ENCODE measurements at regions not wholly inside any gene's neighbourhood (a gene's known extent, or its start where the extent isn't known, plus 50 kb on each side); places are given as distances from the start of the nearest gene placed in this dataset.
A peak's percentile ranks its signal among the peaks of the same experiment; 100 is the strongest.

DNA sequence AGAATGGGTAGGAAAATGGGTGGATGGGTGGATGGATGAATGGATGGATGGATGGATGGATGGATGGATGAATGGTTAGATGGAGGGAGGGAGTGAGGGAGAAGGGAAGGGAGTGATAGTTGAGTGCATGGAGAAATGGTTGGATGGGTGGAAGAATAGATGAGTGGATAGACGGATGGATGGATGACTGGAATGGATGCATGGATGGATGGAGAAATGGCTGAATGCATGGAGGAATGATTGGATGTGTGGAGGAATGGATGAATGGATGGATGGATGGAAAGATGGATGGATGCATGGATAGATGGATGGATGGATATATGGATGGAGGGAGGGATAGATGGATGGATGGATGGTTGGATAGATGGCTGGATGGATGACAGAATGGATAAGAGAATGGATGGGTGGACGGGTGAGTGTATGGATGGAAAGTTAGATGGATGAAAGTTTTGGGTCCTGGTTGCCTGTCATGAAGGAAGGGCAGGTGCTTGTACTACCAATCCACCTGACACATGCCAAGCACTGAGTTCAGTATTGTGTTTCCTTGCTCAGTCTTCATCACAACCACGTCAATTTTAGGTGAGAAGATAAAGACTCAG lies 286.5 kb upstream of the RTL1 start:
- DNase-seq (ENCODE audit: low spot score) (no peak), ATAC-seq (no peak)
- intact Hi-C loops (cut with DNase I) = no loop called here

DNA sequence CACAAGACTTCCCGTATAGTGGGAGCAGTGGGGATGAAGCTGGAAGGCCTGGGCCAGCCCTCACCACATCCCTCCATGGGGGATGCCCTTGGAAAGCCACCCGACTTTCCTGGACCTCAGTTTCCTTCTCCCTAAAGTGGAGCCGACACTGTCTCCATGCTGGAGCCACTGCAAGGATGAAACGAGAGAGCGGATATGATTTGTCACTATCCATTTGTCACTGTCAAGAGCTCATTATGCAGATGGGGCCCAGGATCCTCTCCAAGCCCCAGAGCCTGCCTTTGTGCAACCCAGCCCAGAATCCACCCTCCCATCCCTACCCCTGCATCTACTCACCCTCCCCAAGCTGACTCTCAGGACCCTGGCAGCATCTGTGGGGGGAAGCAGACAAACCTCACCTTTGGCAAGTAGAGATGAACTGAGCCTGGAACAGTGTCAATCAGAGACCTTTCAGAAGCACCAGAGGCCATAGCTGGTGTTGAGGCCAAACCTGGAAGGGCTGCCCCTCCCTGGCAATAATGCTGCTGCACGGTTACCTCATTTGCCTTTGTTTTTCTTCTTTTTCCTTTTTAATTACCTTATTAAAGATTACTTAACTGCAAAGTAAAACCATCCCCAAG lies 287.7 kb upstream of the RTL1 start:
- intact Hi-C loops (cut with DNase I) = no loop called here
- DNase-seq (ENCODE audit: low spot score) (peak; percentile 26), ATAC-seq (no peak)

DNA sequence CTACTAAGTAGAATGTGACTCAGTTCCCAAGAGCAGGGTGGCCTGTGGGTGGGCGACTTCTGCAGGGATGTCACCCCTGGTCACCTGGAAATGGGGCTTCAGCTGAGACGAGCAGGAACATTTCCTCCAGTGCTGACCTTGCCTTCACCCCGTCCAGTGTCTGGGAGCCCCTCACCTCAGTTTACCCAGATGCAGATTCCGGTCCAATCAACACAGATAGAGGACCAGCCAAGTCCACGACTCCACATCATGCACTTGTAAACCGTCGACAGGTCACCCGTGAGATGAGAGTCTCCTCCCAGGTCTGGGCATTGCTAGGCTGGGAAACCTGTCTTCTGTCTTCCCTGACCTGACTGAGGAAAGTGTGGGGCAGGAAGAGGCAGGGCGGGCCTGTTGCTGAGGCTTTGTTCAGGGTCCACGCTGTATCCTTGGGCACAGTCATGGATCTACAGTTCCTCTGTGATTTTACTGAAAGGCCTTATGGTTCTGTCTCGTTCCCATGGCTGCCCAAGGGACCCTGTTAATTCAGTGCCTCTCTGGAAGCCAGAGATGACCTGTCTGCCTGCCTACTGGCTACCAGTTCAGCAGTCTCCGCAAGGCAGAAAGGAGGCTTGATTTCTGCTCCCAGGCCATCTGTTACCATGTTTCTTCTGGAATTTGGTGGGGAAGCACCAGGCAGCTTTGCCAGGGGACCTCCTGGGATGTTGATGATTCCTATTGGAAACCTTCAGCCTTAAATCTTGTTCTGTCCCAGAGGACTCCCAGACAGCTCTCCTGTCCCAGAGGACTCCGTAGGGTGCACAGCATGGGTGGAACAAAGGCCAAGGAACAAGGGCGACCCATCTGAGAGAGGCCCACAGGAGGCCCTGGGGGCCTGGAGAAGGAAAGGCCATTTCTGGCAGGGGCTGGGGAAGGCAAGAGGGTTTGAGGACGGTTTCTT lies 288.5 kb upstream of the RTL1 start:
- no peak for ATAC-seq
- intact Hi-C loops (cut with DNase I) = no loop called here
- DNase-seq (ENCODE audit: low spot score) = peak; percentile 30

- DNase-seq (ENCODE audit: low spot score) = peak; percentile 18
- no peak for ATAC-seq
- intact Hi-C loops (cut with DNase I) = no loop called here
Observed at GRCh38 chr14:101192661-101193000, 289.1 kb upstream of the RTL1 start.

DNA sequence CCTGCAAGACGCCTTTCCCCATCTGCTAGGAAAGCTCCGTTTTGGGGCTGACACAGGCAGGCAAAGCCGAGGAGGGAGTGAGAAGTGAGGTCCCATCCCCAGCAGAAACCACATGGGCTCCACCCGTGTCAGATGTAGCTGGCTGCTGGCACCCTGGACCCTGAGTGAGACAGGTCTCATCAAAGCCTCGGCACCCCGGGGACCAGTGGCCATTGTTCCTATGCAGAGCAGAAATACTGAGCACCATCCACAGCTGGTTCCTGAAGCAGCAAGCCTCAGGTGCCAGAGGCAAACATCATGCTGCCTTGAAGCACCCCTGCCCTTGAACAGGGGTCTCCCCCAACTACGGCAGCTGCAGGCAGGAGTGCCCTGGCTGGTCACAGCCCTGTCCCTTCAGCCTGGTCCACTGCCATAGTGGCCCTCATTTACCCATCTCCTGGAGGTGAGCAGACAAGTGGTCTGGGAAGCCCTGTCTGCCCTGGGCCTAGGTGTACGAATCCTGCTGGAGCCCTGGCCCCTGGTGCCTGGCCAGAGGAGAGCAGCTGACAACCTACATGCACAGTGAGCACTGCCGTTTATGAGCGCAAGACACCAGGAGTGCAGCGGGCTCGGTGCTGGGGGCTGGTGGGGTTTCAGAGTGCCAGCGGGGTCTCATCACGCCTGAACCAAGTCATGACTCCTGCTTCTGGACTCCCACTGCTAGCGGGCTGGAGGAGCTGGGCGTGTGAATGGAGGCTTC lies 289.8 kb upstream of the RTL1 start:
- intact Hi-C loops (cut with DNase I) = no loop called here
- DNase-seq (ENCODE audit: low spot score) = peak; percentile 39
- ATAC-seq = no peak

GRCh38 chr14:101193845-101194372 lies 290.4 kb upstream of the RTL1 start:
- no peak for ATAC-seq
- peak; percentile 33 for DNase-seq (ENCODE audit: low spot score)
- intact Hi-C loops (cut with DNase I) = no loop called here

DNA sequence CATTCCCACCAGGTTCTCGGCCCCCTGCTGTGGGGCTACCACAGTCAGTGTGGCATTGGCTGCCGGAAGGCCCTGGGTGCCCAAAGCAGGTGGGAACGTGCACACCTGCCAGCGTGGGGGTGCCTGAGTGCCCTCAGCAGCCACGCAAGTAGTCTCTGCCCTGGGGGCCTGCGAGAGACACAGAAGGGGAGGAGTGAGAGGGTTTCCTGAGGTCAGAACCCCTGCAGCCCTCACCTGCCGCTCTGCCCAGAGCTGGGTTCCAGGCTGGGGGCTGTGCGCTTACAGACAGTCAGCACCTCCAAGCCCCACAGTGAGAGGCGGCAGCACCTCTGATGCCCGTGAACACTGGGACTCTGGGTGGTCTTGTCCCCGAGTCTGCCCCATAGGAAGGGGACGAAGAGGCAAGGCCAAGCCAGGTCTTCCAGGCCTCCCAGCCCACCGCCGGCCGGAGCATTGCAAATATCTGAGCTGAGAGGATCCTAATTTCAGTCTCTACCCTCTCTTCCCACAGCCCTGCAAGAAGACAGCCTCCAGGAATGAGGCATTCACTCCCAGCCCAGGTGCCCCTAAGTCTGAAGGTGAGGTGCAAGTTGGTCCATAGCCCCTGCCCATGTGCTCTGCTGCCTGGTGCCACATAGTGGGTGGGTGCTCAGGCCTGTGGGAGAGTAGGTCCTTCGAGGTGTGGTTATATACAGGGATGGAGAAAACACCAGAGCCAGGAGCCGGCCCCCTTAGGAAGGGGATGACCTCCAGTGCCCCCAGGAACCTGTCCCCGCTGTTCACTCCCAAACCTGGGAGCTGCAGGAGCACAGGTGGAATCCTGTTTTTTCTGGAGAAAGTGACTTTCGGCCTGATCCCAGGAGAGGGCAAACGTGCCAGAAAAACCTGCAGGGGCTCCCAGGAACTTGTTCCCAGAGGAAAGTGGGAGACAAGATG lies 291.1 kb upstream of the RTL1 start:
- DNase-seq (ENCODE audit: low spot score) = peak; percentile 50
- intact Hi-C loops (cut with DNase I) = no loop called here
- ATAC-seq = no peak

DNA sequence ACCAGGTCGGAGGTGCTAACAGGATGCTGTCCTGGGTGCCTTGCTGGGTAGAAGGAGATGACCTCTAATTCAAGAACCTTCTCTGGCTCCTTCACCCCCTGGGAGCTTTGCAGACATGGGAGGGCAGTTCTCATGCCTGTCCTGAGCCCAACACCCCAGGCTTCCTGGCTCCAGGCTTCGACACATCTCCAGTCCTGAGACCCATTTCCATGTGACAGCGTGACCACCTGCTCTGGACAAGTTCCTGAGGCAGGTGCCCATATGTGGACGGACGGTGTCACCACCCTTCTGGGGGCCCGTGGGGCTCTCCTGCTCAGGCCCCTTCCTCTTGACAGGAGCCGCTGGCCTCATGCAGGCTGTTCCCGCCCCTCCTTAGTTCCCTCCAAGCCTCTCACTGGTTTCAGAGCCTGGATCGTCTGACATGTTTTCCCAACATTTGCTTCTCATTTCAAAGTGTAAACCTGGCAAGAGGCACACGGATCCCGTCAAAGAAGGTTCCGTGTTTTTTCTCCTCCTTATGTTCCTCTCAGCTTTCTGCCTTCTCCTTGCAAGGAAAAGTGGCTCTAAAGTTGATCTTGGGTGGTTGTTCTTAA lies 291.9 kb upstream of the RTL1 start:
- ATAC-seq (no peak), DNase-seq (ENCODE audit: low spot score) (peak; percentile 42)
- intact Hi-C loops (cut with DNase I) = no loop called here

- DNase-seq (ENCODE audit: low spot score) (peak; percentile 28), ATAC-seq (no peak)
- intact Hi-C loops (cut with DNase I) = no loop called here
Observed at GRCh38 chr14:101196051-101196712, 292.7 kb upstream of the RTL1 start.

DNA sequence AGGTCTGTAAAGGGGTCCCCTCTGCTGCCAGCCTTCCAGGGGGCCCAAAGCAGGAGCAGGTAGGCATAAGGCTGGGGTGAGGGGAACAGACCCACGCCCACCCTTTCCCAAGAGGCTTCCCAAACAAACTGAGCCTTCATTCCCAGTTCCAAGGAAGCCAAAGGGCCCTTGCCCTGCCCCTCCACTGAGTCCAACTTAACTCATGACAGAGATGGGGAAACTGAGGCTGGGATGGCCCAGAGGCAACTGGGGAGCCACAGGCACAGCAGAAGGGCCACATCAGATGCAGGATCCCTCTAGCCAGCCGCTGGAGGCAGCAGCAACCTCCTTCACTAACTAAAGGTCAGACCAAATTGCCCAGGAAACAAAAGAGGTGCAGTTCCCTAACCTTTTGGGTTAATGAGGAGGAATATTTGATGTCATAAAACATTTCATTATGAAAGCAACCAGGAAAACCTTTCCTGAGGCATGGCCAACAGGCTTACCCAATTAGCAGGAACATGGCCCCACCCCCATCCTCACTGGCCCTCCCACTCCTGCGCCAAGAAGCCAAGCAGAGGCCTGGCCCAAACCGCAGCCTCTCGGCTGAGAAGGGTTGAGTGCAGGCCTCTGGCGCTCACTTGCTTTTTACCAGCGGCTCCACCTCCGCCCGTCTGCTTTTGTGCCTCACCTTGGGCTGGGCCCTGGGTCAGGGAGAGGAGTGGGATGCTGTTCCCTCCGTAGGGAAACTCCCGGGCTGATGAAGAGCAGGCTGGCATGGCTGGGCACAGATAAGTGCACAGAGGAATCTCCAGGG lies 293.5 kb upstream of the RTL1 start:
- intact Hi-C loops (cut with DNase I) = no loop called here
- DNase-seq (ENCODE audit: low spot score) (peak; percentile 63), ATAC-seq (peak; percentile 80)

DNA sequence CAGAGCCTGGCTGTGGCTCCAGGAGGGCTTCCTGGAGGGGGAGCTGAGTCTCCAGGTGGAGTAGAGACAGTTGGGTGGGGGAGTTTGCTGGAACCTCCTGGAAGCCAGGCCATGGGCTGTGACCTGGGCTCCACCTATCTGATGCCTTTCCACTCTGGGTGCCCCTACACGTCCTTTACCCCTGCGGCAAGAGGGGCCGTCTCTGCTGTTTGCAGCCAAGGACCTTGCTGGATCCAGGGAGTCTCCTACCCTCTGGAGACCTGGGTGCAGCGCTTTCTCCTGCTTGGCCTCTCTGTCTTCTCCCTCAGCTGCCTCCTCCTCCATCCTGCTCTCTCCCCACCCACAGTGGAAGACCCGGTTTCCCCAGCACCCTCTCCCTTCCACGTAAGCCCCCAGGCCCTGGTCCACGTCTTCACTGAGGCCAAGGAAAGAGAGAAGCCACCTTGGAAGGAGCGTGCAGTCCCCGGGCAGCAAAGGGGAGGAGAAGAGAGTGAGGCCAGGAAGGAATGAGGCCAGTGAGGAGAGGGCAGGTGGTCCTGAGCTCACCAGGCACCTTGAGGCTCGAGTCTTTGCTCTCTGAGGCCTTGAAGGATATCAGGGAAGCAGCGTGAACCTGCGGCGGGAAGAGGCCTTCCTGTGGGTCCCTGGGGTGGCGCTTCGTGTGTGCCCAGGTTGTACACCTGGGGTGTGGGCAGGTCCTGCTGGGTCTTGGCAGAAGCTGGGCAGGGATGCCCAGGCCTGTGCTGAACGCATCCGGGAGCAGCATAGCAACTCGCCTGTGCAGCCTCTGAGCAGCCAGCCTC lies 294.3 kb upstream of the RTL1 start:
- DNase-seq (ENCODE audit: low spot score) (peak; percentile 41), ATAC-seq (no peak)
- intact Hi-C loops (cut with DNase I) = no loop called here

GRCh38 chr14:101198398-101199027 lies 295.0 kb upstream of the RTL1 start:
- DNase-seq (ENCODE audit: low spot score) = peak; percentile 31
- intact Hi-C loops (cut with DNase I) = no loop called here
- no peak for ATAC-seq

- intact Hi-C loops (cut with DNase I) = no loop called here
- DNase-seq (ENCODE audit: low spot score) (peak; percentile 38), ATAC-seq (no peak)
Observed at GRCh38 chr14:101199028-101199770, 295.7 kb upstream of the RTL1 start.

GRCh38 chr14:101200008-101200649 lies 296.6 kb upstream of the RTL1 start:
- intact Hi-C loops (cut with DNase I) = no loop called here
- DNase-seq (ENCODE audit: low spot score) (peak; percentile 13), ATAC-seq (no peak)
